GM10266 (cell line): ENCODE measurements at regions not wholly inside any gene's neighbourhood (a gene's known extent, or its start where the extent isn't known, plus 50 kb on each side); places are given as distances from the start of the nearest gene placed in this dataset.

ENCODE experiments used
- DNase-seq: peaks from one replicate; pipeline ENCODE4 v3.0.0; 2012; ENCODE audit errors: extremely low spot score
- CTCF ChIP-seq: IDR thresholded peaks from 2 replicates; pipeline ENCODE4 v1.5.1; 2012; ENCODE audit warnings: mild to moderate bottlenecking, low read depth; ENCODE audit not compliant: control insufficient read depth, insufficient read depth; ENCODE audit errors: missing control alignments

GRCh38 chr2:49811502-49811901 lies 657.2 kb upstream of the FSHR start:
- TF ChIP-seq CTCF = no peak

GRCh38 chr2:49807689-49808088 lies 653.4 kb upstream of the FSHR start:
- TF ChIP-seq CTCF = no peak
- no peak for DNase-seq

More at GRCh38 chr2:49811502-49811901, 657.2 kb upstream of the FSHR start:
- no peak for DNase-seq

- DNase-seq = no peak
- no peak for TF ChIP-seq CTCF
Observed at GRCh38 chr2:49804111-49804510, 649.8 kb upstream of the FSHR start.

- no peak for DNase-seq
- TF ChIP-seq CTCF = no peak
Observed at GRCh38 chr2:49801898-49802450, 647.7 kb upstream of the FSHR start.

- no peak for TF ChIP-seq CTCF
Observed at GRCh38 chr2:49798570-49798969, 644.3 kb upstream of the FSHR start.

GRCh38 chr2:49796266-49796665 lies 642.0 kb upstream of the FSHR start:
- no peak for DNase-seq
- TF ChIP-seq CTCF = no peak

More at GRCh38 chr2:49798570-49798969, 644.3 kb upstream of the FSHR start:
- DNase-seq = no peak

- TF ChIP-seq CTCF = no peak
- no peak for DNase-seq
Observed at GRCh38 chr2:49794396-49794795, 640.1 kb upstream of the FSHR start.
